HepG2 (cell line): ENCODE measurements at regions not wholly inside any gene's neighbourhood (a gene's known extent, or its start where the extent isn't known, plus 50 kb on each side); places are given as distances from the start of the nearest gene placed in this dataset.

Source experiments
- BHLHE40 ChIP-seq: IDR thresholded peaks from 2 replicates; pipeline ENCODE4 v1.6.1; 2011; ENCODE audit warnings: low read length, improper control_type of control experiment
- CHD4 ChIP-seq: fragments of 200-600 bp; sonication (generic); IDR thresholded peaks from 2 replicates; pipeline ENCODE4 v1.7.0; 2017; ENCODE audit warnings: mild to moderate bottlenecking, low read length, borderline replicate concordance
- EZH2 ChIP-seq: conservative IDR thresholded peaks from 2 replicates; pipeline ENCODE4 v1.6.1; 2012; ENCODE audit warnings: mild to moderate bottlenecking, low read depth, low read length, moderate library complexity
- FOXP1 ChIP-seq, 2 experiments: fragments of 450-650 bp in 1 of 2; IDR thresholded peaks; 2 replicates each; pipeline ENCODE4 v1.6.1; 2017 to 2018; ENCODE audit warnings: antibody characterized with exemption in 1 of 2
- MEIS1 ChIP-seq: sonication (generic); formaldehyde crosslinking; IDR thresholded peaks from 2 replicates; pipeline ENCODE4 v1.9.0; 2021; ENCODE audit warnings: mild to moderate bottlenecking, missing genetic modification reagents, moderate library complexity, borderline replicate concordance
- PATZ1 ChIP-seq: sonication (generic); formaldehyde crosslinking; IDR thresholded peaks from 2 replicates; pipeline ENCODE4 v1.4.0; 2020; ENCODE audit warnings: missing genetic modification reagents
- PHF20 ChIP-seq: sonication (generic); formaldehyde crosslinking; IDR thresholded peaks from 2 replicates; pipeline ENCODE4 v1.5.0; 2020; ENCODE audit warnings: mild to moderate bottlenecking, missing genetic modification reagents
- POLR2AphosphoS5 ChIP-seq: IDR thresholded peaks from 2 replicates; pipeline ENCODE4 v1.6.1; 2012; ENCODE audit warnings: low read depth, low read length
- ZKSCAN1 ChIP-seq: fragments of 150-350 bp; IDR thresholded peaks from 2 replicates; pipeline ENCODE4 v1.6.1; 2014; ENCODE audit warnings: low read length
- ZNF556 ChIP-seq: sonication (generic); formaldehyde crosslinking; IDR thresholded peaks from 2 replicates; pipeline ENCODE4 v1.4.0; 2020; ENCODE audit warnings: mild to moderate bottlenecking, missing genetic modification reagents, borderline replicate concordance
- ZNF782 ChIP-seq: sonication (generic); formaldehyde crosslinking; IDR thresholded peaks from 2 replicates; pipeline ENCODE4 v1.4.0; 2020; ENCODE audit warnings: missing genetic modification reagents, mild to moderate bottlenecking, borderline replicate concordance

GRCh38 chr6:53734473-53735299 is 60.1 kb upstream of the LRRC1 start:
- no peak for TF ChIP-seq ZNF782
- TF ChIP-seq PATZ1 (CRISPR knock-in tag) = no peak
- TF ChIP-seq POLR2AphosphoS5 = no peak
- TF ChIP-seq FOXP1 (IDR thresholded peaks at IDR 0.05) = no peak
- TF ChIP-seq FOXP1 (CRISPR knock-in tag; IDR thresholded peaks at IDR 0.05) = no peak
- TF ChIP-seq CHD4 = no peak
- no peak for TF ChIP-seq MEIS1 (CRISPR knock-in tag)
- TF ChIP-seq EZH2 = no peak
- TF ChIP-seq PHF20 = no peak
- no peak for TF ChIP-seq ZNF556
- no peak for TF ChIP-seq BHLHE40
- no peak for TF ChIP-seq ZKSCAN1
